IMR-90 (cell line): ENCODE measurements at regions not wholly inside any gene's neighbourhood (a gene's known extent, or its start where the extent isn't known, plus 50 kb on each side); places are given as distances from the start of the nearest gene placed in this dataset.

Experiments
- NFE2L2 ChIP-seq: fragments of 150-350 bp; IDR thresholded peaks from 2 replicates; pipeline ENCODE4 v1.6.1; 2016; ENCODE audit warnings: low read depth, mild to moderate bottlenecking, low read length
- POLR2A ChIP-seq: IDR thresholded peaks from 2 replicates; pipeline ENCODE4 v1.6.1; 2012; ENCODE audit warnings: mild to moderate bottlenecking, low read depth, low read length

- TF ChIP-seq POLR2A (no peak), NFE2L2 (no peak)
Measured at GRCh38 chr11:15580056-15580774, 465.5 kb downstream of the INSC start.
